HG03439 (cell line): ENCODE measurements at regions not wholly inside any gene's neighbourhood (a gene's known extent, or its start where the extent isn't known, plus 50 kb on each side); places are given as distances from the start of the nearest gene placed in this dataset.
"Not testable (repeated sequence)": the region's sequence is repeated elsewhere in the genome, so short reads cannot be mapped to it uniquely, and the experiment has no call there.

Source experiments
- ATAC-seq: cut with Tn5 transposase; IDR thresholded peaks from one replicate; pipeline ENCODE4 v1.9.1; 2021; ENCODE audit warnings: mild to moderate bottlenecking, moderate library complexity; ENCODE audit not compliant: unreplicated experiment

DNA sequence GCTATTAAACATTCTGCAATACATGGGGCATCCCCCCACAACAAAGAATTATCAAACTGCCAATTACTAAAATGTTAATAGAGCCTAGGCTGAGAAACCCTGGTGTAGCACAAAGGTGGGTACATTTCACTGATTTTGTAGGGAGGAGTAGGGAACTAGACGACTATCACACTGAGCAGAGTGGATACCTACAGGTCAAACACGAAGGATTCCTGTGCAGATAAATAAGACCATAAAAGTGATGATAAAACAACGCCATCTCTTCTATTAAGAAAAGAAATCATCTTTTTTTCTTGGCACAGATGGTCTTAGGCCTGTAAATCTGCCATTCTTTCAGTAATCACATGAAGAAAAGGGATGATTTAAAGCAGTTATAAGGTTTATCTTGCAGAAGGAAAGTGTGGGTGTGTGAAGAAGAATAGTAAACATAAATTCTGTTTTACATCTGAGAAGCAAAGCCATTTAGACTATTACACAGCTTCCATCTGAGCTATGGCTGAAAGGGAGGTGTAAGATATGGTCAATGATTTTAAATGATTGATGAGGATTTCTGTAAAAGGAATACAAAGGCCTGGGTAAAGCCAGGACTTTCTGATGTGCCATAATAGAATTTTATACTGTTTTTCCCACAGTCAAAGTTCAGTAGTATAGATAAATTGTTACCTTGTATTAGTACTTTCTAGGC is 429.4 kb upstream of the GOT2 start:
- ATAC-seq: no peak

DNA sequence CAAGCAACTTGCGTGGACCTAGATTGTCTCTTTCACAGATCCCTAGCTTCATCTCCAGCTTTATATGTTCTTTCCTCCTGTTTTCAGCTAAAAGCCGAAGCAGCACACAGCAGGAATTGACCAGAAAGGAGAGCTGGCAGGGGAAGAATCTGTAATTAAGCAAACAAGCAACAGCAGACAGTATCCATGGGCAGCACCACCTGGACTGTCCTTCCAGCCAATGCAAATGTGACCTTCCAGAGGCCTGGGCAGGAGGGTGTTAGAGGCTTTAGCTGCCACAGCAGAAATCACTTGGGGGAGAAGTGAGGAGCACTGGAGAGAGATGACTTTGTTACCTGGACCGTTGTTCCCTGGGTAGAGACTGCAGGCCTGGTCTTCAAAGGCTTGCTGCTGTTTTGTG is 427.6 kb upstream of the GOT2 start:
- ATAC-seq: no peak

DNA sequence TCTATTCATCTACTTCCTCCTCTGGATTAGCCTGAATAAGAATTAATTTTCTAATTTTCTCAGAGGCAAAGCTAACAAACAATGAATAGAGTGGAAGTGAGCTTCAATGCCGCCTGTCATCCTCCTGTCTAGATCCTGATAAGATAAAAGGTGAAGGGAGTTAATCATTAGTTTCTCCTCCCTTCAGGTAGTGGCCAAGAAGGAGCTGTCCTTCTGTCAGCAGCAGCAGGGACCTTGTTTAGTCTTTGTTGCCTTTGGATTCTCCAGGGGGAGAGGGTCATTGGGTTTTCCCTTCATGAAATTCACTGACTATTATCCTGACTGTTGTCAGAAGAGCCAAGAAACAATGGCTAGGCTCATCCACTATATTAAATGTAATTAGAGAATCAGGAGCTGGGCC is 420.2 kb upstream of the GOT2 start:
- no peak for ATAC-seq

DNA sequence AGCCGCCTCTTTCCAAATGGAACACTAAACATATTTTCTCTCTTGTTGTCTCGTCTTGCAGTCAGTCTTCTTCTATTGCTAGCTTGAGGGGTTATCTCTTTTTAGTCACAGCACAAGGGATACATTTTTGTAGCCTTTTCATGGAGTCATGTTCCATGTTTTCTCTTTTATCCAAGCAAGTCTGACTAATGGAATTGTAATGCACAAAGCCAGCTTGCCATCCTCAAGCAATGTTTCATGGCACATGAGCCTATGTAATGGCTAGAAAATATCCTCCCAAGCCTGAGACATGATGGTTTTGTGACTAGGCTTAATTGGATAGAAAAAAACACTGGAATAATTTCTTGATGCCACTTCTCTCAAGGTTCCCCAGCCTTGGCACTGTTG is 414.6 kb upstream of the GOT2 start:
- ATAC-seq: no peak

DNA sequence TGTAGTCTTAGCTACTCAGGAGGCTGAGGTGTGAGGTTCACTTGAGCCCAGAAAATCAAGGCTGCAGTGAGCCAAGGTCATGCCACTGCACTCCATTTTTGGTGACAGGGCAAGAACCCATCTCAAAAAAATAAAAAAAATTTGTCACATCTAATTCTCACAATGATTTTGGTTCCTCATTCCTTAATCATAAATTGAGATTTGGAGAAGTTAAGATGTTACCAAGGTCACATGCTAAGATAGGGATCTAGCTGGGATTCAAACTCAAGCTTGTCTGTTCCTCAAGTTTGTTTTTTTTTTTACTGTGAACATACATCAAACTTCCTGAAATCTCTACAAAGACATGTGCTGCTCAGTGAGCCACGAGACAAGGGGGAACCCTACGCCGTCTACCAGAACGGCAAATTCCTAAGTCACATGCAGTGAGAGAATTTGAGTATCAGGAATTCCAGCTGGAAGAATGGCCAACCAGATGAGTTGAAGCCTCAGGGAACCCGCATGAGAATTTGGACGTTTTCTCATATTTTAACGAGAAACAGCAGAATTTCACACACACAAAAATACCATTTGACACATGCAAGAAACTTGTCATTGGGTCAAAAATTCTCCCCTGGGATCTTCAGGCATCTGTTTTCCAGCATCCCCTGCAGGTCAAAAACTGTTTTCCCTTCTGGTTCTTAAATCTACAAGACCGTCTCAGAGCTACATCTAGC is 414.1 kb upstream of the GOT2 start:
- ATAC-seq: no peak

DNA sequence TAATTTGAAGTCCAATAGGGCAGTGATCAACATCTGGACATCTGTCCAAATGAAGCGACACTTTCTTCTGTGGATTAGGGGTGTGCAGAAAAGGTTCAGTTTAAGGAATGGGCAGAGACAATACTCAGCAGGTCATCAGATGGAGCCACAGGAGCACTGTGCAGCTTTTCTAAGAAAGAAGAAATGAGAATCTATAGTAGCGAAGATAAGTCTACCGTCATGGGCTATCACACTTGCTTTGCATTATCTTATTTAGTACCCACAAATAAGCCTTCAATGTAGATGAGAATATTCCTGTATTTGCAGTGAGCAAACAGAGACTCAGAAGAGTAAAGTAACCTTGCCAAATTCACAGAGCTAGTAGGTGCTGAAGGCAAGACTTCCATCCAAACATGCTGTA is 412.0 kb upstream of the GOT2 start:
- no peak for ATAC-seq

DNA sequence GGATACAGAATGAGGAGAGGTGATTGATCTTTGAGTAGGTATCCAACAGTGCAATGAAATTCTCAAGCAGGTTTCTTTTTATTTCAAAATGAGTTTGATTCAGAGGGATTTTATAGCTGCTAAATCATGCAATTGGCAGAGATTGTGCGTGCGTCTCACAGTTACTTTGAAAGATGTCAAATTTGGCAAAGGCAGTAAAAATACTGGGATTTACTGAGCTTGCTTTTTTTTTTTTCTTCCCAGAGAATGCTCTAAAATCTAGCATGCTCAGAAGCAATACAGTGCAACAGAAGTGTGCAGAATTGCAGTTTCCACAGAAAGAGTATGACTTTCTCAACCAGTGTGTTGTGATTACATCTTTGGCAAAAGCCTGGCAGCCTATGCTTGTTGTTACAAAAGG is 410.7 kb upstream of the GOT2 start:
- no peak for ATAC-seq

DNA sequence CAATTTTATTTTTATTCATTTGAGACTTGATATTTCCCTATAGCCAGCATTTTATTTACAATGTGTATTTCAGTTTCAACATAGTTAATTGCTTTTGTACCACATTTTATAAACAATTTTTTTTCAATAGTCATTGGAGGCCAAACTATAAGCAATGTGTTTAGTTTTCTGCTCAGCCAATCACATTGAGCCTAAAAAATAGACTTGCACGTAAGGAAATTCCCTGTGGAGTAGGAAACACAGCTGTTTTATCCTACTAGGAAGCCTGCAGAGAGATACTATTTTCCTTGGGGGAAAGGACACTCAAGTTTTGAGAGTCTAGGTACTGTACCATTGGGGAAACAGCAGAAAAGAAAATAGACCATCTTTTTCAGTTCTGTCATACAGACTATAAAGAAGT is 410.2 kb upstream of the GOT2 start:
- no peak for ATAC-seq

DNA sequence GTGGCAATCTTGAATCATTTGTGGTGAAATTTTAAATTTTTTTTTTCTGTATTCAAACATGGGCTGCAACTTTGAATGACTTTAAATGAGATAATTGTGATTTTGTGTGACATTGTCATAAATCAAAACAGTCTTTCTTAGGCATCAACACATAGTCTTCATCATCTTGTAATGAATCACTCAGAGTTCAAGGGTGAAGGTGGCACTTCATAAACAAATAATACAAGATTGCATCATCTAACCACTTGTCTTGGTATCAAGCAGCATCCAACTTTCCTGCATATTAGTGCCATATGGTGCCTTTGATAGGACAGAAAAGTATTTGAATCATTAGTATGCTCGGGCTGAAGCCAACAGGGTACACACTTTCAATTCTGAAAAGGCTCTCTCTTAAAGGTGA is 392.4 kb upstream of the GOT2 start:
- ATAC-seq: no peak

DNA sequence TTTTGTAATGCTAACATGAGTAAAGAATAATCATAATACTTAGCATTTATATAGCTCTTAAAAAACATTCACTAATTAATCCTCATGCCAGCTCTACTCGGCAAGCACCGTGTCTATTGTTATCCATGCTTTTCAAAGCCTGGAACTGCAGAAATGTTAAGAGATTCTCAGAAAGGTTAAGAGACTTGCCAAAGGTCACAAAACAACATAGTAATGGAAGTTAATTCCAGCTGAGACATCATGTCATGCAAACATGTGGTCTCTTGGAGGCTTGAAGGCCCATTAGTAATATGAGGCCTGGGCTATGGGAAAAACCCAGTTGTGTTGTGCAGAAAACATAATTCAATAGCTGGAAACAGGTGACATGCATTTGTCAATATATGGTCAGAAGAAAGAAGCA is 389.9 kb upstream of the GOT2 start:
- no peak for ATAC-seq

DNA sequence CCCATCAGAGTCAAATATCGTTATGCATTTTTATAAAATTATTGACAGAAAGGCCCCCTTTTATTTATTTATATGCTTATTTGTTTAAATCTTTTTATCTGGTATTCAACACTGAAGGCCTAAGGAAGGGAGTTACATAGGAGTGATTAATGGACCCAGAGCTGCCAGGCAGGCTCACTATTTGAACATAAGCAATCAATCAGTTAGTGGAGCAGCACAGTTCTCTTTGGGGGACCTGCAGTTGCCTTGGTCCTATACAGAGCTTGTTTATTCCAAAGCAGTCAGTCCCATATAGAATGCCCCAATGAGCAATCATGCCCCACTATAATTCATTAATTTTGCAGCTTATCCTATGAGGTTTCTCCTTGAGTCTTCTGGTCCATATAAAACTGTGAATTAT is 389.4 kb upstream of the GOT2 start:
- no peak for ATAC-seq

DNA sequence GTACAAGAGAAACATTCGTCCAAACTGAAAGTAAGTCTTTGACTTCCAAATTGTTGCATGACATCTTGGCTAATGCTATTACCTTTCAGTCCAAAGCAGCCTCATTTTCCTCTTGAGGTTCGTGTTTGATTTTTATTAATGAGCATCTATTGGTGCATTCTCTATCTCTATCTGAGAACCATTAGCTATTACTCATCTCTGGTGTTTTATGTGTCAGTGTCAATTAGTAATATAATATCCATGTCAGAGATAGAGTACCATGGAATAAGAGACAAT is 388.1 kb upstream of the GOT2 start:
- ATAC-seq: no peak

DNA sequence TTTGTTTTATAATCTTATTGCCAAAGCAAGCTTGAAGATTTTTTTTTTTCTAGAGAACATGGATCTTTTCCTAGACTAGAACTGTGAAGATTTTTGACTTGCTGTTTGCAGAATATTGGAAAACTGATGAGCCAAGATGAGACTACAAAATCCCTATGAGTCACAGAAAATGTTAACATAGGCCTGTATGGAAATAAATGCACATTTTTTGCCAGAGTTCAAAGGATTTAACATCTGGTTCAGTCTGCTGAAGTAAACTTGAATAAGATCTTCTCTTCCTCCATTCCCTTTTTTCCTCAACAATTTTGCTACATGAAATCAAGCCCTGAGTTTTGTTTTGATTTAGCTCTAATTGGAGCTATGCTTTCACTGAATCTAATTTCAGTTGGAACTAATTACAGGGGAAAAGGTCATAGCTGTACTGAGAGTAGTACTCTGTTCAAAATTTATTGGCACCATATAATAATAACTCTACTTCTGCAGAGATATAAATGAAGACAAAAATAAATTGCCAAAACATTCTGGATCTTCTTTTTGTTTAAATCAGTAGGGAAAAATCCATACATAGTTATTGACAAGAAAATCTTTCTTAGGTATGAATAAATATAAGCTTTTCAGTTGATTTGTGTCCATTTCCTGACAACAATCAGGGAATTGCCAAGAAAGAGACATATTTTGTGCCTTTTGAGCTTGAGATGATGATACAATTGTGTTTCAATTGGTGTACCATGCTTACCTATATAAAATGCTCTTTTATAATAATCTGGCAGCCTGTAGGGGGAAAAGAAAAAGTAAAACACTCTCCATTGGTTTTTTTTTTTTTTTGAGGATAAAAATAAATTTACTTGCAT is 387.5 kb upstream of the GOT2 start:
- ATAC-seq: no peak

DNA sequence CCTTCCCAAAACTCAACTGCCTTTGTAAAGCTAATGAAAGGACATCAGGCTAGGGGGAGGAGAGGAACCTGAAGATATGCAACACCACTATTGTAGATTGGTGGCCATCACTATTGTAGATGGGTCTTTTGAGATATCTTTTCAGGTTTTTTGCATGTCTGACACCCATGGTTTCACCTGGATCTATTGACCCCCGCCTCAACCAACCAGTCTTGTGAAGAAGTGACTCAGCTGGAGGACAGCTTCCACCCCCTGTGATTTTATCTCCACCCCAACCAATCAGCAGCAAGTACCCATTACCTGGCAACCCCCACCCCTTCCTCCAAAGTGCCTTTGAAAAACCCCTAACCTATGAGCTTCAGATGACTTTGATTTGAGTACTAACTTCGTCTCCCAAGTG is 382.6 kb upstream of the GOT2 start:
- no peak for ATAC-seq

DNA sequence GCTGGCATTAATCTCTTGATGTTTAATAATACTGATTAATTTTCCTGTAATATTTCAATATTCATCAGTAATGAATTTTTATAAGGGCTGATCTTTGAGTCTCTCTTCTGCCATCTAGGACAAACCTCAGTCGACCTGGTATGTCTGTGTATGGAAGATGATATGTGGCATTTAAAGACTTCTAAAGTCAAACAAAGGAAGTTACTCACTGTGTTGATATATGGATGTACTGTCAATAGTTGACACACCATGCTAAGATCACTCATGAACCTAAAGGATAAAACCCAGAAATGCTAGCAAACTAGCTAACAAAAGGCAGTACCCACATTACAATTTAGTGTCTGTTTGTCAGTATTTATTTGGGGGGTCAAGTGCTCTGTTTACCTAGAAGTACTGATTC is 380.7 kb upstream of the GOT2 start:
- no peak for ATAC-seq

DNA sequence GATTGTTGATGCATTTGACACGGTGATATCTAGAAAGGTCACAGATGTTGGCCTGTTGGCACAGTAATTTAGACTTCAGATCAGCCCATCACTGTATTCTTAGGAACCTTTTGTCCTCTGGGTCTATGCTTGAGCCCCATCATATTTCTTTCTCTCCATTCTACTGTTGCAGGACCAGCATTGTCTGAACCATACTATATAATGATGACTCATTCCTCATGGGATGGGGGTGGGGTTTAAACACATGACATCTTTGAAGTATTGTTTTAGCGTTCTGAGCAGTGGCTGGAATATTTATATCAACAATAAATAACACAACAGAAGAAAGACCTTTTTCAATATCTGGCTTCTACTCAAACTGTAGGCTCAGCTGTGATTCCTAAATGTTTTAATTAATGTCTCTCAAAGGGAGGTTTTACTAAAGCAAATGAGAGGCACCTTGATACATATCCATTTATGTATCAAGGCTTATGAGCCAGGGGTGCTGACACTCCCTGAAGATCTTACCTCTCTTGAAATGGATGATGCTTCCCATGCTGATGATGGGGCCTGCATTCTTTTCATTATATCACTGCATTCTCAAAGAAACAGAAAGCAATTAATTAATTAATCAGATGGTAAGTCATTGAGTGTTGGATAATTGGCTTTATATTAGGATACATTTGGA is 379.0 kb upstream of the GOT2 start:
- no peak for ATAC-seq

DNA sequence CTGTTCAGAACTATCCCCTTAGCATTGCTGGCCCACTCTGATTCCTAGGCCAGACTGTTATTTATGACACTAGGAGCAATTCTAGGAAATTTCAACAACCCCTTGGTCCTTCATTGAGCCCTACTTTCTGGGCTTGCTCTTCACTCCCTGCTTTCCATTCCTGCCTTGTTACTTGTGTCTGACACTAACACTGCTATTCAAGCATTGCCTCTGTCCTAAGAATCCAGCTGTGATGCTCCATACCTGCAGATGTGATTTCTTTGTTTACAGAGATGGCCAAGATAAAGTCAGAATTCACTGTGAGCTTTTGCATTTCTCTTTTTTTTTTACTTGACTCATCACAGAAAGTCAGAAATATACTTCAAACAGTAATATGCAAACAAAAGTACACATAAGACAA is 377.2 kb upstream of the GOT2 start:
- ATAC-seq: no peak

DNA sequence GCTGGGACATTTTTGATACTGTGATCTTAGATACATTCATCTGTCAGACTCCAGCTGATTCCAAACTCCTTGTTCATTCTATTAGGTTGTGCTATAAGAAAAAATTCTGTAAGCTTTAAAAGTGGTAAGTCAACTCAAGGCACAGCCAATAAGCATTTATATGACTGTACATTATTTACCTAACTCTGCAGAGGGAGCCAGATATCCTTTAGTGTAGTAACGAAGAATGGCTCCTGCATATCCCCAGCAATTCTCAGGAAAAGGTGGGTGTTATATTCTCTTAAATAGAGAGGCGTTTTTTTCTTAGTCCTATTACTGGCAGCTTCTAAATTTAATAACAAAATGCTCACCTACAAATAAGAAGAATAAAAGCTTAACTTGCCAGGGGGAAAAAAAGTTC is 374.3 kb upstream of the GOT2 start:
- ATAC-seq: no peak

DNA sequence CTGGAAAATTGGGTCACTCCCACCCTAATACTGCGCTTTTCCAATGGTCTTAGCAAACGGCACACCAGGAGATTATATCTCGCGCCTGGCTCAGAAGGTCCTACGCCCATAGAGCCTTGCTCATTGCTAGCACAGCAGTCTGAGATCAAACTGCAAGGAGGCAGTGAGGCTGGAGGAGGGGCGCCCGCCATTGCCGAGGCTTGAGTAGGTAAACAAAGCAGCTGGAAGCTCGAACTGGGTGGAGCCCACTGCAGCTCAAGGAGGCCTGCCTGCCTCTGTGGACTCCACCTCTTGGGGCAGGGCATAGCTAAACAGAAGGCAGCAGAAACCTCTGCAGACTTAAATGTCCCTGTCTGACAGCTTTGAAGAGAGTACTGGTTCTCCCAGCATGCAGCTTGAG is 362.6 kb upstream of the GOT2 start:
- ATAC-seq: not testable (repeated sequence)

DNA sequence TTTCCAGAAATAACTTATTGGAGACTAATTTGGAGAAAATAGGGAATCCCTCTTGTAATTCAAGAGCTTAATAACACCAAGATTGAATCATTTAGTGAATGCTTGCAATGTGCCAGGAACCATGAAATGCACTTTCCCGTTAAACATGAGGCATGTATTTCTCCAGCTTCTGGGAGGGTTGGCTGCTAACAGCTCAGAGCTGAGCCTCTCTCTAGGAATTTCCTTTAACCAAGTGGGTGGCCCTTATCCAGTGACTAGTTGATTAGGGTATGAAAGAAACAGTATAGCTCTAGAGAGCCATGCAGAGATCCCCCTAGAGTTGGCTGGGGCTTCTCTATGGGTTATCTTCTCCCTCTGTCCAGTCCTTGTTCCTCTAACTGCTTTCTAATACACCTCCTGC is 356.4 kb upstream of the GOT2 start:
- ATAC-seq: no peak

DNA sequence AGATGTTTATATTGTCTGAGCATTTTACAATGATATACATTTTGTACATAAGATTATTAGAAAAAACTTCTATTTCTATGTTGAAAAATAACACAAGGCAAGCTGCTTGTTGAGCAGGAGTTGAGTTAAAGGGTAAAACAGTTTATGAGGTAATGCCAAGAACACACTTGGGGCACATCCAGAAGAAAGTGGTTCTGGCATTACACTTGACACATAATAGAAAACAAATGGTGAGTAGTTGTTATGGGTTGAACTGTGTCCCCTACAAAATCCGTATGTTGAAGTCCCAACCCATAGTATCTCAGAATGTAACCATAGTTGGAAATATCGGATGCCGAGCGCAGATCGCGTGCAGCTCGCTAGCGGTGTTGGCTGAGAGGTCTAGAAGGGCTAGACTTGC is 354.3 kb upstream of the GOT2 start:
- no peak for ATAC-seq

DNA sequence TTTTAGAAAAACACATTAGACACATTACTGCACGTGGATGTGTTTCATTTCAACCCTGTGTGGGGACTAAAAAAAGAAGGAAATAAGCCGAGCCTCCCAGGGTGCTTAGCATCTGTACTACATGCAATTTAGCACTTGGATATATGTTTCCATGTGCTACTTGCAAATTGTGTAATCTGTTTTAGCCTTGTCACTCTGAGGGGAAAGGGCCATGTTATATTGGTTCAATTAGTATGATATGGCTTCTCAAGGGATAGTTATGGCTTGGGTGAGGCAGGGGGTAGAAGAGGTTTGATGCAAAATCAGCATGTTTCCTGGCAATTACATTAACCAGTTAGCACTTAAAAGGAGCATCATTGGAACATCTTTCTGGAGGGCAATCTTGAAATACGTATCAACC is 353.5 kb upstream of the GOT2 start:
- no peak for ATAC-seq
